ENCODE measurements at regions not wholly inside any gene's neighbourhood (a gene's known extent, or its start where the extent isn't known, plus 50 kb on each side); places are given as distances from the start of the nearest gene placed in this dataset.
"Not testable (repeated sequence)": the region's sequence is repeated elsewhere in the genome, so short reads cannot be mapped to it uniquely, and the experiment has no call there.

DNA sequence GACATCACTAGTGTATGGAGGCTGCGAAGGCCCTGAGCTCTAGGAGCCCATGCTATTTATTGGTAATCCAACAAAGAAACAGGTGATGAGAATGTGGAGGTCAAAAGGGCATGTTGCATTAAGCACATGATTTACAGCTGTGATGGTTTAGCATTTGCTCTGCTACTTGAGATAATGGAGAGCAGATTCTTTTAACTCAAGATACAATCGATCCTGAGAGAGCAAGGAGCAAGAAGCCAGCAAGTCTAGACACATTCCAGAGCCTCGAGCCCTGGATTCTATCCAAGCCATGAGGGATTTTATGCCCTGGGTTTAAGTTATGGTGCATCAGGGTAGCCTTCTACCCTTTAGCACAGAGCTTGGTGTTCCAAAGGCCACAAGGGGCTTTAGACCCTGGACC lies 85.3 kb upstream of the KCNMA1 start:
- TF ChIP-seq EZH2 (IDR thresholded peaks at IDR 0.05; ENCODE audit: borderline replicate concordance, insufficient read depth, low read depth, low read length, poor library complexity, severe bottlenecking) = not testable (repeated sequence)
- TF ChIP-seq, protein P1, sequence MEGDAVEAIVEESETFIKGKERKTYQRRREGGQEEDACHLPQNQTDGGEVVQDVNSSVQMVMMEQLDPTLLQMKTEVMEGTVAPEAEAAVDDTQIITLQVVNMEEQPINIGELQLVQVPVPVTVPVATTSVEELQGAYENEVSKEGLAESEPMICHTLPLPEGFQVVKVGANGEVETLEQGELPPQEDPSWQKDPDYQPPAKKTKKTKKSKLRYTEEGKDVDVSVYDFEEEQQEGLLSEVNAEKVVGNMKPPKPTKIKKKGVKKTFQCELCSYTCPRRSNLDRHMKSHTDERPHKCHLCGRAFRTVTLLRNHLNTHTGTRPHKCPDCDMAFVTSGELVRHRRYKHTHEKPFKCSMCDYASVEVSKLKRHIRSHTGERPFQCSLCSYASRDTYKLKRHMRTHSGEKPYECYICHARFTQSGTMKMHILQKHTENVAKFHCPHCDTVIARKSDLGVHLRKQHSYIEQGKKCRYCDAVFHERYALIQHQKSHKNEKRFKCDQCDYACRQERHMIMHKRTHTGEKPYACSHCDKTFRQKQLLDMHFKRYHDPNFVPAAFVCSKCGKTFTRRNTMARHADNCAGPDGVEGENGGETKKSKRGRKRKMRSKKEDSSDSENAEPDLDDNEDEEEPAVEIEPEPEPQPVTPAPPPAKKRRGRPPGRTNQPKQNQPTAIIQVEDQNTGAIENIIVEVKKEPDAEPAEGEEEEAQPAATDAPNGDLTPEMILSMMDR (IDR thresholded peaks at IDR 0.05) = not testable (repeated sequence)
